HuH-7.5 (cell line): ENCODE measurements at regions not wholly inside any gene's neighbourhood (a gene's known extent, or its start where the extent isn't known, plus 50 kb on each side); places are given as distances from the start of the nearest gene placed in this dataset.
"Not testable (repeated sequence)": the region's sequence is repeated elsewhere in the genome, so short reads cannot be mapped to it uniquely, and the experiment has no call there.

Experiments
- DNase-seq: peaks from one replicate; pipeline ENCODE4 v3.0.0; 2011; ENCODE audit warnings: low spot score

GRCh38 chr5:30368064-30368463 lies 825.4 kb upstream of the CDH6 start:
- no peak for DNase-seq

- DNase-seq, result not testable (repeated sequence)
These were observed 828.5 kb upstream of the CDH6 start for GRCh38 chr5:30365031-30365430.

- DNase-seq, result no peak
These were observed 836.1 kb upstream of the CDH6 start for GRCh38 chr5:30357371-30357770.

GRCh38 chr5:30355675-30356074 lies 837.8 kb upstream of the CDH6 start:
- no peak for DNase-seq

GRCh38 chr5:30347858-30348257 lies 845.6 kb upstream of the CDH6 start:
- DNase-seq, result no peak

GRCh38 chr5:30345539-30346345 lies 847.7 kb upstream of the CDH6 start:
- DNase-seq, result not testable (repeated sequence)

GRCh38 chr5:30343707-30344106 lies 849.8 kb upstream of the CDH6 start:
- DNase-seq, result no peak

- DNase-seq, result no peak
These were observed 852.0 kb upstream of the CDH6 start for GRCh38 chr5:30341466-30341865.

GRCh38 chr5:30337084-30337573 lies 856.4 kb upstream of the CDH6 start:
- DNase-seq, result no peak

- no peak for DNase-seq
These were observed 862.0 kb upstream of the CDH6 start for GRCh38 chr5:30331534-30331933.

GRCh38 chr5:30325795-30326194 lies 867.7 kb upstream of the CDH6 start:
- DNase-seq, result no peak

GRCh38 chr5:30324083-30324482 lies 869.4 kb upstream of the CDH6 start:
- no peak for DNase-seq

GRCh38 chr5:30287890-30288289 lies 905.6 kb upstream of the CDH6 start:
- no peak for DNase-seq

GRCh38 chr5:30279237-30279636 lies 914.2 kb upstream of the CDH6 start:
- no peak for DNase-seq

- no peak for DNase-seq
These were observed 926.5 kb upstream of the CDH6 start for GRCh38 chr5:30267026-30267425.

- DNase-seq, result no peak
These were observed 954.0 kb upstream of the CDH6 start for GRCh38 chr5:30239331-30240022.

GRCh38 chr5:30237189-30237588 lies 956.3 kb upstream of the CDH6 start:
- no peak for DNase-seq

GRCh38 chr5:30209755-30210154 lies 983.7 kb upstream of the CDH6 start:
- no peak for DNase-seq

GRCh38 chr5:30197662-30198061 lies 995.8 kb upstream of the CDH6 start:
- no peak for DNase-seq

- no peak for DNase-seq
These were observed 998.5 kb upstream of the CDH6 start for GRCh38 chr5:30195036-30195435.

- no peak for DNase-seq
These were observed 998.9 kb upstream of the CDH6 start for GRCh38 chr5:30194595-30194994.

- DNase-seq, result no peak
These were observed 1009.7 kb upstream of the CDH6 start for GRCh38 chr5:30183795-30184194.

GRCh38 chr5:30156156-30156555 lies 1037.3 kb upstream of the CDH6 start:
- DNase-seq, result no peak
